ENCODE measurements at regions not wholly inside any gene's neighbourhood (a gene's known extent, or its start where the extent isn't known, plus 50 kb on each side); places are given as distances from the start of the nearest gene placed in this dataset.

- no peak for DNase-seq
Measured at GRCh38 chr11:76276781-76277155, 70.5 kb upstream of the WNT11 start.

GRCh38 chr11:76276046-76276780 is 69.9 kb upstream of the WNT11 start:
- DNase-seq, result no peak

GRCh38 chr11:76275446-76275845 is 69.1 kb upstream of the WNT11 start:
- no peak for DNase-seq

- DNase-seq, result no peak
Measured at GRCh38 chr11:76271068-76271467, 64.8 kb upstream of the WNT11 start.

- DNase-seq, result peak; percentile 39
Measured at GRCh38 chr11:76270389-76270788, 64.1 kb upstream of the WNT11 start.

- DNase-seq, result peak; percentile 77
Measured at GRCh38 chr11:76269661-76270261, 63.5 kb upstream of the WNT11 start.

- no peak for DNase-seq
Measured at GRCh38 chr11:76269247-76269646, 62.9 kb upstream of the WNT11 start.

GRCh38 chr11:76268498-76268897 is 62.2 kb upstream of the WNT11 start:
- no peak for DNase-seq

GRCh38 chr11:76267556-76267955 is 61.3 kb upstream of the WNT11 start:
- DNase-seq, result peak; percentile 42

GRCh38 chr11:76266286-76267100 is 60.2 kb upstream of the WNT11 start:
- no peak for DNase-seq

- peak; percentile 37 for DNase-seq
Measured at GRCh38 chr11:76265771-76266241, 59.5 kb upstream of the WNT11 start.

GRCh38 chr11:76263657-76264056 is 57.4 kb upstream of the WNT11 start:
- DNase-seq, result no peak

- DNase-seq, result no peak
Measured at GRCh38 chr11:76263166-76263565, 56.9 kb upstream of the WNT11 start.

GRCh38 chr11:76260296-76260925 is 54.1 kb upstream of the WNT11 start:
- no peak for DNase-seq

- no peak for DNase-seq
Measured at GRCh38 chr11:76259299-76259908, 53.1 kb upstream of the WNT11 start.

GRCh38 chr11:76257074-76257719 is 50.9 kb upstream of the WNT11 start:
- DNase-seq, result no peak

GRCh38 chr11:76256448-76256847 is 50.1 kb upstream of the WNT11 start:
- no peak for DNase-seq

Measured in tongue (tissue), 1 donor.